Amygdala (tissue), 56 donors: ENCODE measurements at regions not wholly inside any gene's neighbourhood (a gene's known extent, or its start where the extent isn't known, plus 50 kb on each side); places are given as distances from the start of the nearest gene placed in this dataset.

Experiments
- DNase-seq, 56 donors: peaks; one replicate each; lab custom pipeline; 2025; lab: John Stamatoyannopoulos, UW

DNA sequence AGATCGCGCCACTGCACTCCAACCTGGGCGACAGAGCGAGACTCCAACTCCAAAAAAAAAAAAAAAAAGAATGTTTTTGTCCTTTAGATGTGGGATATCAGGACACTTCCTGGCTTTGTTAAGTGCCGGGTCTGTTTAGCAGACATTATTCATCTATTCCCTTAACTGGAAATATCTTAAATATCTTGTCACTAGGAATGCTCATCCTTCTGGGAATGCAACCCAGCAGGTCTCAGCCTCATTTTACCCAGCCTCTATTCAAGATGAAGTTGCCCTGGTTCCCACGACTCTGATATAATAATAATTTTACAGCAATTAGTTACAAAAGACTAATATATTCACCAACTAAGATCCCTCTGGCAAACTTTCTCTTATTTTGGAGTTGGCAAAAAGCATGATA is 260.9 kb upstream of the SLITRK3 start:
- no peak for DNase-seq

DNA sequence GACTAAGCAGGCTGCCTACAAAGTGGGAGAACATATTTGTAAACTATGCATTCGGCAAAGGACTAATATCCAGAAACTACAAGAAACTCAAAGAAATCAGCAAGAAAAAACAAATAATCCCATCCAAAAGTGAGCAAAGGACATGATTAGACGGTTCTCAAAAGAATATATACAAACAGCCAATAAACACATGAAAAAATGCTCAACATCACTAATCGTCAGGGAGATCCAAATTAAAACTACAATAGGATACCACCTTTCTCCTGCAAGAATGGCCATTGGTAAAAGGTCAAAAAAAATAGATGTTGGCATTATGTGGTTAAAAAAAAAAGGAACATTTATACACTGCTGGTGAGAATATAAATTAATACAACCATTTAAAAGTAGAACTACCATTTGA is 259.6 kb upstream of the SLITRK3 start:
- DNase-seq, result no peak

DNA sequence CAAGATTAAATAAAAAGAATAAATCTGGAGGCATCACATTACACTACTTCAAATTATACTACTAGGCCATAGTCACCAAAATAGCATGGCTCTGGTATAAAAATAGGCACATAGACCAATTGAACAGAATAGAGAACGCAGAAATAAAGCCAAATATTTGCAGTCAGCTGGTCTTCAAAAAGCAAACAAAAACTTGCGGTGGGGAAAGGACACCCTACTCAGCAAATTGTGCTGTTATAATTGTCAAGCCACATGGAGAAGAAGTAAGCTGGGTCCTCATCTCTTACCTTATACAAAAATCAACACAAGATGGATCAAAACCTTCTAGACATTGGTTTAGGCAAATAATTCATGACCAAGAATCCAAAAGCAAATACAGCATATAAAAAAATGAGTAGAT is 259.2 kb upstream of the SLITRK3 start:
- DNase-seq, result no peak

DNA sequence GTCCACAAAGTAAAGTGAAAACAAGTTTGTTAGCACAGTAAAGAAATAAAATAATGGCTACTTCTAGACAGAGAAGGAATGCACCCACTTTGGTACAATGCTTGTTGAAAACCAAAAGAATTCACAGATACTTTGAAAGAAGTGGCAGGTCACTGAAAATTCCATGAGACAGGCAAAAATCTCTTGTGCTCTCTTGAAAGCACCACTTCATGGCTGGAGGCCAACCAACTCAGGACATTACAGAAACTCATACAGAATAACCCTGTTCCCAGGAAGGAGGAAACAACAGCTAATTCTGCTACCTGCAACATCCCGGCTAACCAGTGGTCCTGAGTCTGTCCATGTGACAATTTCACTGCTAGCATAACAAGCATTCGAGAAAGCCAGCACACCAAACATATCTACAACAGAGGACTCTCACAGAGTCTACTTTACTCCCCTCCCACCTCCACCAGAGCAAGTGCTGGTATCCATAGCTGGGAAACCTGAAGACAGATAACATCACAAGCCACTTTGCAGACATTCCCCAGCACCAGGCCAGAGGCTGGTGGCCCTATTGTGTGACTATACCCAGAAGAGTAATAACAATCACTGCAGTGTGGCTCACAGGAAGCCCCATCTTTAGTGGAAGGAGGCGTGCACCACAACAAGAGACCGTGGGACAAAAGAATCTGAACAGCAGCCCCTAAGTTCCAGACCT is 255.3 kb upstream of the SLITRK3 start:
- DNase-seq, result no peak

DNA sequence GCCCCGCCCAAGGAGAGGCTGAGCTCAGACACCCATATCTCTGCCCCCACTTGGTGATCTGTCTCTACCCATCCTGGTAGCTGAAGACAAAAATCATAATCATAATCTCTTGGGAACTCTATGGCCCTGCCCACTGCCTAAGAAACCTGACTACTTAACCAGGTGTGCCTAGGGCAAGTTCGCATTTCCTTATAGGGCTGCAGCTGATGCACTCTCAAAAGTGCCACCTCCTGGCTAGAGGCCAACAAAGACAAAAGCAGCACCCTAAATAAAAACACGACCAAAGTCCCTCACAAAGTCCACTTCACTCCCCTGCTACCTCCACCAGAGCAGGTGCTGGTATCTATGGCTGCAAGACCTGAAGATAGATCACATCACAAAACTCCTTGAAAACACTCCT is 250.4 kb upstream of the SLITRK3 start:
- DNase-seq, result no peak

DNA sequence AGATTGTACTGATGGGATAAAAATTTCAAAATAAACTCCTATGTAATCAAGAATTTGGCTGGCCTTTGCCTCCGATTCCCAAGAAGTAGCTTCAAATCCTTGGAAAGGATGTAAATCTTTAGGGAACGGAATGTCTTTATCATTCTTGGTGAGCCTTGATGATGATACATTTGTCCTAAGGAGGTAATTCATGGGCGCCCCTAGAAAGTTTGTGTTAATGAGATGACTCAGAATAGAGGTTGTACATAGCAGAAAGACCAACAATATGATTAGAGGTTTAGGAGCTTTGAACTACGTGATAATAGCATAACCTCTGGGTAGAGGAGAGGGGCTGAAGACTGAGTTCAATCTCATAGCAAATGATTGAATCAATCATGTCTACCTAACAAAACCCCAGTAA is 248.6 kb upstream of the SLITRK3 start:
- DNase-seq, result no peak

DNA sequence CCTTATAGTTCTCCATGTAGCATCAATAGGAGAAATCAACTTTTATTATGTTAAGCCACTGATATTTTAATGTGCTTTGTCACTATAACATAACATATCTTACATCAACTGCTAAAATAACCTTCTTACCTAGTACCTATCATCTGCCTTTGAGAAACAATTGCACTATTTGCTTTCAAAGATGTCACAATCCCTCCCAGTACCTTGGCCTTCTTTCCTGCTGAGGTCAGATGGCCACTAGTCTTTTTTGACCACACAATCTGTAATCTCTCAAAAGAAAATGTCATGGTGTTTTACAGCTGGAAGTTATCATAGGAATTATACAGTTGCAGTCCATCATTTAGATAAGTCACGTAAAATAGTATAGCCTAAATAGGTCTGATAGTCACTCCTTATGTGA is 247.5 kb upstream of the SLITRK3 start:
- DNase-seq, result no peak

DNA sequence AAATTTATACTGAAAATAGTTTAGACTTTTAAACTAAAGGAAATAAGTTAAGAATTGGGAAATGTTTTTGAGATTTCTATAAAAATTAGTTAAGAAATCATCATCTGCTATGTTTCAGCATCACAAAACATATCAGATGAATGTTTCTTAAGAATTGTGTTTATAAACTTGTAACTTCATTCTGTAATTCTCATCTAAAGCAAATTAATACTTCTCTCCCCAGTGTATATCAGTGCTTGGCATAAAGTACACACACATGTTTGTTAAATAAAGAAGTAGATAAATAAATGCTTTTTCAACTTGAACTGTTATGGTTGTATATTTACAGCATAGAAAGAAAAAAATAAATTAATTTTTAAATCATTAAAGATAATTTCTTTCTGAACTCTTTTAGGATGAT is 245.9 kb upstream of the SLITRK3 start:
- DNase-seq, result no peak

DNA sequence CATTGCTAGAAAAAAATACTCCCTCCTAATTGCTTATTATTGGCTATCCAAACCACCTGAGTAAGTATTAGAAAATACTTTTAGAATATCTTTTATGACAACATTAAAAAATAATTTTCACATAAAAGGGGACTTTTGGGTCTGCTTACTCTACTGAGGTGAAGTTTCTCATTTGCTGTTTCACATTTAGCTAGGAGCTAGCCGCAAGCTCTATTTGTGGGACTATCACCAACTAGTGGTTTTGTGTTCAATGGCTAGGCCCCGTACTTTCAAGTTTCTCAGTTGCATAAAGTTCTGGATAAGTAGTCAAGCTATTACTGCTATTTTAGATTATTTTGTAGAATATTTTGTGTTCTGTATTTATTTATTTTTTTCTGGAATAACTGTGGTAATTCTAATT is 244.2 kb upstream of the SLITRK3 start:
- DNase-seq, result no peak

DNA sequence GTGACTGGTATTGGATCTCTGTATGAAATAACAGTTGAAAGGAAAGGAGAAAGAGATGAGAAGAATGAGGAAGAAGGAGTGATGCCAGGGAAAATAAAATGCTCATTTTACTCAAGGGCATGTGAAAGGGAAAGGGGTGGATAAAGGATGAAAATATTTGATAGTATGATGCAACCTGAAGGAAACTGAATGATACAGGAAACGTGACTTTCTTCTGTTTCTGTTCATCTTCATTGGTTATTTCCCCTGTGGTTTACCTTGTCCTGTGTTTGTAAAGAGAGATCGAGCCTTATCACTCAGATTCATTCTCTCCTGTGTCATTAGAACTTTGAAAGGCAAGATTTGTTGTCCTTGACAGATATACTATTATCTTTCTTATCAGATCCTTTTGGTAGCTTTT is 243.6 kb upstream of the SLITRK3 start:
- DNase-seq, result no peak

DNA sequence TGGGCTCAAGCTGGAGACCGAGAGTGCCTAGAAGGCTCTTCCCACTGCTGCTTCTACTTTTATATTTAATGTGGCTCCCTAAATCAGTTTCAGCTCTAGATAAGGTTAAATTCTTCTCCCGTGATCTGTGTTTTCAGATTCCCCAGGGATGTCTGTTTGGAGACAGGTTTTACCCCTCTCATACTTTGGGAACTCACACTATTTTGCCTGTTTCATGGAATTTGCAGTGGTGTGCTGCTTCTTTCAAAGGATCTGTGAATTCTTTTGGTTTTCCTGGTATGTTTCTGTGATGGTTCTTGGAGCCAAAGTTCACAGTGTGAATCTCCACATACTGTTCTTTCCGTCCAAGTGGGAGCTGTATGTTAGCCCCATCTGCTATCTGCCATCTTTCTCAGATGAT is 238.3 kb upstream of the SLITRK3 start:
- no peak for DNase-seq

DNA sequence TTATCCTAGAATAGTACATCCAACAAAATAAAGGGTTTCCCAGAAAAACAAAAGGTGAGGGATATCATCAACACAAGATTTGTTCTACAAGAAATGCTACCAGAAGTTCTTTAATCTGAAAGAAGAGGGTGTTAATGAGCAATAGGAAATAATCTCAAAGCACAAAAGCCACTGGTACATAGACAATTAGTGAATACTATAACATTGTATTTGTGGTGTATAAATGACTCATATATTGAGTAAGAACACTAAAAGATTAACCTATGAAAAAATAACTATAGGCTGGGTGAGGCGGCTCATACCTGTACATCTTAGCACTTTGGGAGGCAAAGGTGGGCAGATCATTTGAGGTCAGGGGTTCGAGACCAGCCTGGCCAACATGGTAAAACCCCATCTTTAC is 210.2 kb upstream of the SLITRK3 start:
- DNase-seq, result no peak

DNA sequence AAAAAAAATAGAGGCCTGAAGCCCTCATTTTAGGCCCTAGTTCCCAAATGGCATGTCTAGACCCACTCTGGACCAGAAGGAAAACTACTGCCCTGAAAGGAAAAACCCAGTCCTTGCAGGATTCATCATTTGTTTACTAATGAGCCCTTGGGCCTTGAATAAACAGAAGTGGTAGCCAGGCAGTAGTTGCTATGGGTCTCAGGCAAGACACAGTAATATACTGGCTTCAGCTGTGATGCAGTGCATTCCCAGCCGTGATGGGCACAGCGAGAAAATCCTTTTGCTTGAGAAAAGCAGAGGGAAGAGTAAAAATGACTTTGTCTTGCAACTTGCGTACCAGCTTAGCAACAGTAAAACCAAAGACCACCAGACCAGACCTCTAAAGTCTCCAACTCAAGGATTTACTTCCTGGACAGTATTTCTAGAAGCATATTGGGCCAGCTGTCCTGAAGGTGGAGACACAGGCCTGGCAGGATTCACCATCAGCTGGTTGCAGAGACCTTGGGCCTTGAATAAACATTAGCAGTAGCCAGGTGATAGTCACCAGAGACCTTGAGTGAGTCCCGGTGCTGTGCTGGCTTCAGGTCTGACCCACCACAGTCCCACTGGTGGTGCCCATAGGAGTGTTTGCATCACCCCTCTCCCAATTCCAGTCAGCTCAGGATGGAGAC is 208.3 kb upstream of the SLITRK3 start:
- DNase-seq, result no peak

DNA sequence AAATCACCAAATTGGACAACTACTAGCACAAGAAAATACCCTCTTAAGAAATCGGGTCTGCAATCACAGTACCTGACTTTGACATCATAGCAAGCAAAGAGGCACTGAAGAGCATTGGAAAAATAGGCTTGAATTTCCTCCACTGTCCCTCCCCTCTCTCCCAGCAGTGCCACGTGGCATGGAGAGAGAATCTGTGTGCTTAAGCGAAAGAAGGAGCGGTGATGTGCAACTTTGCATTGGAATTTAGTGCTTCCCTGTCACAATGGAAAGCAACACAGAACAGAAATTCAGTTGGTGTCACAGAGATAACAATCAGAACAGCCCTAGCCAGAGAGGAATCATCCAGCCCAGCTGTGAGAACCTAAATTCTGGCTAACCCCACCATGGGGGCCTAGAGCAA is 207.5 kb upstream of the SLITRK3 start:
- no peak for DNase-seq

DNA sequence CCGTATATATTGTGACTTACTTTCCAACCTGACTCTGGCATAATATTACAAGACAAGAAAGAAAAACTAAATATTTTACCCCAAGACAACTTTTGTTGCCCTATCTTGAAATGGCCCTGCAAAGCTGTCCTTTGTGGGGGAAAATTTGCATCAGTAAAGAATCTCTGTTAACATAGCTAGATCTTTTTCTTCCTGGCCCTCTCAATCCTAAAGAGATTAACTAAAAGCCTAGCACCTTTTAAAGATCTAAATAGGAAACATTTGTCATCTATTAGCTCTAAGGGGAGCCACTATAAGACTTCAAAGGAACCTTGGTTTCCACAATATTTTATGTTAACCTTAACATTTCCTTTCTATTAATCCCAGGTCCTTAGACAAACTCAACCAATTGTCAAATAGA is 199.0 kb upstream of the SLITRK3 start:
- DNase-seq, result no peak

DNA sequence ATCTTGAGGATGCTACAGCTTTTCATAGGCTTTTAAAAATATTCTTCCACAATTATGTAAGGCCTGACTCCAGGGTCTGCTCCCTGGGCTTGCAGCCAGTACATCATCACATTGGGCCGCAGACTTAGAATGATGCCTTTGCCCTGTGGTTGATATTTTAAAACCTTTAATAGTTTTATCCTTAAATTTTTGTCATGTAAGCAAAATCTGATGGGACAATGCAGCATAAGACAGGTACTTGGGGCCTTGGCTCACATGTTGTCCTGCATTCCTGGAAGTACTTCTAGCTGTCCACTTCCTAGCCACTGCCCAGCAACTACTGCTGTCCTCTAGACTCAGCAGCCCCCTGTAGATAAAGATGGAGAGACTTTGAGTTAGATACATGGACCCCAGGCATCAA is 197.3 kb upstream of the SLITRK3 start:
- no peak for DNase-seq

DNA sequence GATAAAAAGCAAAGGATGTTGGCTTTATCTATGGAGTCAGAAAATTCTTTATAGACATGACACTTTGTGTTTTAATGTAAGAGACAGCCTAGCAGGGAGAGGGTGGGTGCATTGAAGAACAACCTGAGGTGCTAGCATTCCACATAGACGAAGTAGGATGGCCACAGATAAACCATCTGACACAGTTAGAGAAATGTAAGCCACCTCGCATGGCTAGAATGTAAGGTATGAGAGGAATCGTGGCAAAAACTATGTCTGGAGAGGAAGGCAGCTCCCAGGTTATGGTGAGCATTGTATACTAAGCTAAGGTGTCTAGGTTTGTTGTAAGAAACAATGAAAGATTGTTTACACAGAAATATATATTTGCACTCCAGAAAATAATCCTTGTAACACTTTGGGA is 194.0 kb upstream of the SLITRK3 start:
- no peak for DNase-seq

DNA sequence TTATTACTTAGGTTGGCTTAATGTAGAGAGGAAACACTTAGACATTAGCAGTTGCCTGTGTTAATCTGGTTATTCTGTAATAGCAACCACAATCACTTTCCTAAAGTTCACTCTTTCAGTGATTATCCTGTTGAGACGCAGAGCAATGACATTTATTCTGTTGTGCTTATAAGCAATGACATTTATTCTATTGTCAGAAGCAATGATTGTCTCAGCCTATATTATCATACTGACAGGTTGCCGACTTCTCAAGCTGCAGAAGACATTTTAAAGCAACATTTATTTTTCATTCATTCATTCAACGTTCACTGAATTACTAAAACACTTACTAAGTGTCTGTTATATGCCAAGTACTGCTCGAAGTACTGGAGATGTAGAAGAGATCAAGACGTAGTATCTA is 193.5 kb upstream of the SLITRK3 start:
- DNase-seq, result no peak

DNA sequence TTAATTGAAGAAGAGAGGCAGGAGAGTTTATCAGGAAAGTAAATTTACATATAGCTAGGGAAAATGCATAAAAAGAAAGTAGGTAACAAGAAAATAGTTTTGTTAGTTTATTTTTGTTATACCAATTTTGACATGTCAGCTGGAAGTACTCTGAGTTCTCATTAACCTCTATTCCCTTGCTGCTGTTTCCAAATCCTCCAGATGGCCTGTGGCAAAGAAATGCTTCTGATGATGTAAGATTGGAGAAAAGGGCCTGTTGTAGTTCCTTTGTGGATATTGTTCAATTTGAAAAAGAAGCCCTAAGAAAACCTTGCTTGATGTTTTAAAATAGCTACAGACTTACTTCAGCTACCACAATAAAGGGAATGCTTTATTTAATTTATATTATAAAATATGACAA is 192.9 kb upstream of the SLITRK3 start:
- peak in 1 of 56 donors; percentile 4 for DNase-seq

DNA sequence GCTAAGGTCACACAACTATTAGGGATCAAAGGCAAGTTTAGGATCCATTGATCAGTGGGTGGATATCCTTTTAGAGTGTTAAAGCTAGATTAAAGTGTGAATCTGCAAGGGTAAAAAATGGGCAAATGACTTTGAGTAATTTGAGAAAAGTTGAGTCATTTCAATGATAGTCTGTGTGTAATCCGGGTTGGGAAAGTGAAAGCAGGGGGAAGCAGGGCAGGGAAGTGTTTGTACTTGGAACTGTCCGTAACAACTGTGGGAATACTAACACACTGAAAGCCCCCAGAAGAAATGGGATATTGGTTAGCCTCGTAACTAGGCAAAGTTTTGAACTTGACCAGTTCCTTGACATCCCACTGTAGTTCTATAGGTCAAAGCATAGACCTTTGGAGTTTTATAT is 187.2 kb upstream of the SLITRK3 start:
- no peak for DNase-seq

DNA sequence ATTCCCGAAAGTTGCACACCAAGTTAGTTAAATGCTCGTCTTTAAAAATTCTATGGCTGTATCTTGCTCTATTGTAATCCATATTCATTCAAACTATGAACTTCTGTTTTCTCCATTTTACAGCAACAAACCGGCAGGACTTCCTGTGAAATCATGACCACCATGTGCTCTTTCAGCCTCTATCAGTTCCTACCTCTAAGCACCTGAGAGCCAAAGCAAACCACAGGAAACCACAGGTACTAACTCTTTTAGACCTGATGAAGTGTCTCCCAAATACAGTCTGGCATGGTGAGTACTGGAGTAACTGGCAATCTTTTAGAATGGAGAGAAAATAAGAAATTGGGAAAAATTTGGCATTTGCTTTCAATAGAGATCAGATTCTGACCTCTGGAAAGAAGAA is 186.5 kb upstream of the SLITRK3 start:
- DNase-seq, result no peak

DNA sequence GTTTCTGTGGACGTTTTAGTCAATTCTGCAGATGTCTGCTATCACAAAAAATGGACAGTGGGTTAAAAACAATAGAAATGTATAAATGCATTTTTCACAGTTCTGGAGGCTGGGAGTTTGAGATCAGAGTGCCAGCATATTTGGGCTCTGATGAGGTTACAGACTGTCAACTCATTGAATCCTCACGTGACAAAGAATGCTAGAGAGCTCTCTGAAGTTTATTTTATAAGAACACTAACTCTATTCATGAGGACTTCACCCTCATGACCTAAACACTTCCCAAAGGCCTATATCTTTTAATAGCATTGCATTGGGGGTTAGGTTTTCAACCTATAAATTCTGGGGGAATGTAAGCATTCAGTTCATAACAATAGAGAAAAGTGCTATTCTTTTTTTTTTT is 182.6 kb upstream of the SLITRK3 start:
- DNase-seq, result no peak

DNA sequence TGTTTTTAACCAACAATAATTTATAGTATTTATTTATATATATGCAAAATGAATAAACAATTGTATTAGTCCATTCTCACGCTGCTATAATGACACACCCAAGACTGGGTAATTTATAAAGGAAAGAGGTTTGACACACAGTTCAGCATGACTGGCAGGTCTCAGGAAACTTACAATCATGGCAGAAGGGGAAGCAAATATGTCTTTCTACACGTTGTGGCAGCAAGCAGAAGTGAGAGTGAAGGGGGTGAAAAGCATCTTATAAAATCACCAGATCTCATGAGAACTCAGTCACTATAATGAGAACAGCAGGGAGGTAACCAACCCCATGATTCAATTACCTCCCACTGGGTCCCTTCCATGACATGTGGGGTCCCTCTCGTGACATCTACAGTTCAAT is 162.8 kb upstream of the SLITRK3 start:
- DNase-seq, result no peak
